H1 (cell line): ENCODE measurements at regions not wholly inside any gene's neighbourhood (a gene's known extent, or its start where the extent isn't known, plus 50 kb on each side); places are given as distances from the start of the nearest gene placed in this dataset.

Source experiments
- CREB1 ChIP-seq: IDR thresholded peaks from 2 replicates; pipeline ENCODE4 v1.6.1; 2012; ENCODE audit warnings: inconsistent platforms
- JUND ChIP-seq: IDR thresholded peaks from 2 replicates; pipeline ENCODE4 v1.6.1; 2011; ENCODE audit warnings: mild to moderate bottlenecking, improper control_type of control experiment, low read length
- KDM5A ChIP-seq: fragments of 200-600 bp; IDR thresholded peaks from 2 replicates; pipeline ENCODE4 v1.7.1; 2012; ENCODE audit warnings: mild to moderate bottlenecking, low read length, inconsistent platforms, mixed read lengths
- POLR2A ChIP-seq, 2 experiments: IDR thresholded peaks; 1 replicate in 1 of 2; 2 replicates in 1 of 2; pipeline ENCODE4 v1.6.1; 2011; ENCODE audit warnings: low read depth in 2 of 2, low read length in 2 of 2, mild to moderate bottlenecking in 2 of 2; ENCODE audit errors: control extremely low read depth in 1 of 2
- SIN3A ChIP-seq, 2 experiments: IDR thresholded peaks in 1 of 2; conservative IDR thresholded peaks in 1 of 2; 2 replicates each; pipeline ENCODE4 v1.6.1; 2011 to 2012; ENCODE audit warnings: low read length in 2 of 2, improper control_type of control experiment in 1 of 2, low read depth in 1 of 2, mild to moderate bottlenecking in 1 of 2
- TEAD4 ChIP-seq: IDR thresholded peaks from 2 replicates; pipeline ENCODE4 v1.6.1; 2012; ENCODE audit warnings: low read depth, low read length, inconsistent platforms, mixed read lengths
- TF ChIP-seq, protein P1 (sequence below): IDR thresholded peaks from 2 replicates; pipeline ENCODE4 v1.6.1; 2011; ENCODE audit warnings: low read length, improper control_type of control experiment
- TF ChIP-seq, protein P2 (sequence below), 3 experiments: IDR thresholded peaks; 1 replicate in 2 of 3; 2 replicates in 1 of 3; pipeline versions ENCODE4 v1.5.1 to v1.6.1; 2011; ENCODE audit warnings: low read length in 3 of 3, mild to moderate bottlenecking in 3 of 3, inconsistent platforms in 2 of 3, low read depth in 1 of 3, moderate library complexity in 1 of 3; ENCODE audit not compliant: insufficient read depth in 1 of 3; ENCODE audit errors: control extremely low read depth in 1 of 3
- TF ChIP-seq, protein P3 (sequence below): IDR thresholded peaks from 2 replicates; pipeline ENCODE4 v1.6.1; 2011; ENCODE audit warnings: low read depth, mild to moderate bottlenecking, low read length; ENCODE audit not compliant: insufficient read depth

DNA sequence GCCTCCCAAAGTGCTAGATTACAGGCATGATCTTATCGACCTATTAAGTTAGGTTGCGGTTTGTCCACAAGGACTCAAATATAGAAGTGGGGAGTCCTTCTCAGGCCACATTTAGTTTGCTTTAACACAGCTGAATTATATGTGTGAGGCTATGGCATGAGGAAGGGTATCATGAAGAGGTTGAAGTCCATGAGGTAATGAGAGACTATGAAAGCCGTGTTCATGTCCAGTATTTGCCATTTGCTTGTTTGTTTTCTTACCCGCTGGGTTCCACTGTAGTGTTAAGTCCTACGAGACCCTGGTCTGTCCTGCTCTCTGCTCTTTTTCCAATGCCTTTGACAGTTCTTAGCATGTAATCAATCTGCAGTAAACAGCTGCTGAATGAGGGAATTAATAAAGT, 1072.4 kb upstream of the EEF2KMT start:
- TF ChIP-seq TEAD4: no peak
- no peak for TF ChIP-seq POLR2A (IDR thresholded peaks at IDR 0.05; ENCODE audit: control extremely low read depth in 1 of 2, low read depth in 2 of 2, low read length in 2 of 2)
- TF ChIP-seq, protein P1, sequence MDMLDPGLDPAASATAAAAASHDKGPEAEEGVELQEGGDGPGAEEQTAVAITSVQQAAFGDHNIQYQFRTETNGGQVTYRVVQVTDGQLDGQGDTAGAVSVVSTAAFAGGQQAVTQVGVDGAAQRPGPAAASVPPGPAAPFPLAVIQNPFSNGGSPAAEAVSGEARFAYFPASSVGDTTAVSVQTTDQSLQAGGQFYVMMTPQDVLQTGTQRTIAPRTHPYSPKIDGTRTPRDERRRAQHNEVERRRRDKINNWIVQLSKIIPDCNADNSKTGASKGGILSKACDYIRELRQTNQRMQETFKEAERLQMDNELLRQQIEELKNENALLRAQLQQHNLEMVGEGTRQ: no peak
- TF ChIP-seq, protein P2, sequence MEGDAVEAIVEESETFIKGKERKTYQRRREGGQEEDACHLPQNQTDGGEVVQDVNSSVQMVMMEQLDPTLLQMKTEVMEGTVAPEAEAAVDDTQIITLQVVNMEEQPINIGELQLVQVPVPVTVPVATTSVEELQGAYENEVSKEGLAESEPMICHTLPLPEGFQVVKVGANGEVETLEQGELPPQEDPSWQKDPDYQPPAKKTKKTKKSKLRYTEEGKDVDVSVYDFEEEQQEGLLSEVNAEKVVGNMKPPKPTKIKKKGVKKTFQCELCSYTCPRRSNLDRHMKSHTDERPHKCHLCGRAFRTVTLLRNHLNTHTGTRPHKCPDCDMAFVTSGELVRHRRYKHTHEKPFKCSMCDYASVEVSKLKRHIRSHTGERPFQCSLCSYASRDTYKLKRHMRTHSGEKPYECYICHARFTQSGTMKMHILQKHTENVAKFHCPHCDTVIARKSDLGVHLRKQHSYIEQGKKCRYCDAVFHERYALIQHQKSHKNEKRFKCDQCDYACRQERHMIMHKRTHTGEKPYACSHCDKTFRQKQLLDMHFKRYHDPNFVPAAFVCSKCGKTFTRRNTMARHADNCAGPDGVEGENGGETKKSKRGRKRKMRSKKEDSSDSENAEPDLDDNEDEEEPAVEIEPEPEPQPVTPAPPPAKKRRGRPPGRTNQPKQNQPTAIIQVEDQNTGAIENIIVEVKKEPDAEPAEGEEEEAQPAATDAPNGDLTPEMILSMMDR (IDR thresholded peaks at IDR 0.05; ENCODE audit: control extremely low read depth in 1 of 3, insufficient read depth in 1 of 3, low read depth in 1 of 3, low read length in 3 of 3): no peak
- no peak for TF ChIP-seq JUND
- no peak for TF ChIP-seq KDM5A
- TF ChIP-seq CREB1: no peak
- TF ChIP-seq SIN3A (conservative IDR thresholded peaks at IDR 0.05 in 1 of 2, IDR thresholded peaks at IDR 0.05 in 1 of 2; ENCODE audit: low read depth in 1 of 2, low read length in 2 of 2): no peak
- TF ChIP-seq, protein P3, sequence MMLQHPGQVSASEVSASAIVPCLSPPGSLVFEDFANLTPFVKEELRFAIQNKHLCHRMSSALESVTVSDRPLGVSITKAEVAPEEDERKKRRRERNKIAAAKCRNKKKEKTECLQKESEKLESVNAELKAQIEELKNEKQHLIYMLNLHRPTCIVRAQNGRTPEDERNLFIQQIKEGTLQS: no peak
